Neural cell (in vitro differentiated cells): ENCODE measurements at regions not wholly inside any gene's neighbourhood (a gene's known extent, or its start where the extent isn't known, plus 50 kb on each side); places are given as distances from the start of the nearest gene placed in this dataset.

Experiments used
- H2AFZ ChIP-seq: fragments of 200-600, 300-800 bp; sonication (generic), shearing (Covaris generic); 2 replicates; pipeline ENCODE4 v1.6.0; 2014; ENCODE audit warnings: low read depth, mild to moderate bottlenecking, antibody characterized with exemption, low read length, moderate library complexity
- H3F3A ChIP-seq: fragments of 200-600 bp; shearing (Covaris generic); 2 replicates; pipeline ENCODE4 v1.6.1; 2016; ENCODE audit warnings: mild to moderate bottlenecking, moderate library complexity, mixed read lengths, antibody characterized with exemption, low read length; ENCODE audit not compliant: insufficient read depth, poor library complexity, severe bottlenecking
- H3K27ac ChIP-seq: fragments of 200-600, 300-800 bp; sonication (generic), shearing (Covaris generic); 2 replicates; pipeline ENCODE4 v1.5.1; 2014; ENCODE audit warnings: mild to moderate bottlenecking, low read length, moderate library complexity
- H3K27me3 ChIP-seq: fragments of 300-800, 200-600 bp; sonication (generic), shearing (Covaris generic); 2 replicates; pipeline ENCODE4 v1.6.0; 2014; ENCODE audit warnings: mild to moderate bottlenecking, low read depth, low read length, moderate library complexity; ENCODE audit not compliant: insufficient read depth
- H3K36me3 ChIP-seq: fragments of 300-800, 200-600 bp; sonication (generic), shearing (Covaris generic); 2 replicates; pipeline ENCODE4 v1.5.1; 2014; ENCODE audit warnings: mild to moderate bottlenecking, antibody characterized with exemption, low read length, moderate library complexity; ENCODE audit not compliant: insufficient read depth
- H3K4me2 ChIP-seq: fragments of 300-800, 200-600 bp; sonication (generic), shearing (Covaris generic); 2 replicates; pipeline ENCODE4 v1.6.0; 2014; ENCODE audit warnings: mild to moderate bottlenecking, low read length
- H3K4me3 ChIP-seq: fragments of 300-800, 200-600 bp; sonication (generic), shearing (Covaris generic); 2 replicates; pipeline ENCODE4 v1.5.1; 2014; ENCODE audit warnings: mild to moderate bottlenecking, low read length, moderate library complexity
- H3K79me2 ChIP-seq: fragments of 200-600 bp; shearing (Covaris generic); replicated peaks from 2 replicates; pipeline ENCODE4 v1.6.0; 2014; ENCODE audit warnings: mild to moderate bottlenecking, low read length, moderate library complexity; ENCODE audit not compliant: insufficient read depth
- H3K9ac ChIP-seq: fragments of 300-800, 200-600 bp; sonication (generic), shearing (Covaris generic); 2 replicates; pipeline ENCODE4 v1.6.1; 2016; ENCODE audit warnings: mild to moderate bottlenecking, low read length, mixed read lengths
- H3K9me2 ChIP-seq: fragments of 200-600 bp; shearing (Covaris generic); 2 replicates; pipeline ENCODE4 v1.6.1; 2016; ENCODE audit warnings: mild to moderate bottlenecking, low read length, mixed read lengths; ENCODE audit not compliant: insufficient read depth
- H3K9me3 ChIP-seq: fragments of 200-600, 300-800 bp; sonication (generic), shearing (Covaris generic); 2 replicates; pipeline ENCODE4 v1.6.1; 2016; ENCODE audit warnings: mild to moderate bottlenecking, mixed run types, low read length, moderate library complexity, mixed read lengths
- H4K20me1 ChIP-seq: fragments of 200-600 bp; shearing (Covaris generic); 2 replicates; pipeline ENCODE4 v1.6.1; 2016; ENCODE audit warnings: mild to moderate bottlenecking, mixed run types; ENCODE audit not compliant: insufficient read depth
- EP300 ChIP-seq: fragments of 450-650 bp; conservative IDR thresholded peaks from 2 replicates; pipeline ENCODE4 v1.6.1; 2014; ENCODE audit warnings: antibody characterized with exemption, mild to moderate bottlenecking, moderate library complexity; ENCODE audit not compliant: poor library complexity, severe bottlenecking
- EZH2 ChIP-seq: fragments of 200-600, 300-800 bp; shearing (Covaris generic), sonication (generic); IDR thresholded peaks from 2 replicates; pipeline ENCODE4 v1.6.1; 2014; ENCODE audit warnings: antibody characterized with exemption, low read length, borderline replicate concordance, mild to moderate bottlenecking; ENCODE audit not compliant: insufficient read depth, poor library complexity, severe bottlenecking
- MXI1 ChIP-seq: fragments of 450-650 bp; conservative IDR thresholded peaks from 2 replicates; pipeline ENCODE4 v1.6.1; 2014; ENCODE audit warnings: antibody characterized with exemption, mild to moderate bottlenecking; ENCODE audit not compliant: poor library complexity, severe bottlenecking
- POLR2AphosphoS5 ChIP-seq: IDR thresholded peaks from 2 replicates; pipeline ENCODE4 v1.6.1; 2012
- RAD21 ChIP-seq: fragments of 450-650 bp; conservative IDR thresholded peaks from 2 replicates; pipeline ENCODE4 v1.6.1; 2014; ENCODE audit warnings: antibody characterized with exemption, mild to moderate bottlenecking, moderate library complexity
- REST ChIP-seq: IDR thresholded peaks from 2 replicates; pipeline ENCODE4 v1.6.1; 2012; ENCODE audit warnings: borderline replicate concordance
- SMC3 ChIP-seq: fragments of 450-650 bp; conservative IDR thresholded peaks from 2 replicates; pipeline ENCODE4 v1.6.1; 2014; ENCODE audit warnings: antibody characterized with exemption, mild to moderate bottlenecking, moderate library complexity; ENCODE audit not compliant: poor library complexity
- TAF1 ChIP-seq: IDR thresholded peaks from 2 replicates; pipeline ENCODE4 v1.6.1; 2012; ENCODE audit warnings: low read depth
- TF ChIP-seq, protein P1 (sequence below): fragments of 450-650 bp; IDR thresholded peaks from 2 replicates; pipeline ENCODE4 v1.5.1; 2014; ENCODE audit warnings: antibody characterized with exemption, mild to moderate bottlenecking, moderate library complexity; ENCODE audit not compliant: poor library complexity, severe bottlenecking

- TF ChIP-seq EZH2: no peak
- TF ChIP-seq, protein P1, sequence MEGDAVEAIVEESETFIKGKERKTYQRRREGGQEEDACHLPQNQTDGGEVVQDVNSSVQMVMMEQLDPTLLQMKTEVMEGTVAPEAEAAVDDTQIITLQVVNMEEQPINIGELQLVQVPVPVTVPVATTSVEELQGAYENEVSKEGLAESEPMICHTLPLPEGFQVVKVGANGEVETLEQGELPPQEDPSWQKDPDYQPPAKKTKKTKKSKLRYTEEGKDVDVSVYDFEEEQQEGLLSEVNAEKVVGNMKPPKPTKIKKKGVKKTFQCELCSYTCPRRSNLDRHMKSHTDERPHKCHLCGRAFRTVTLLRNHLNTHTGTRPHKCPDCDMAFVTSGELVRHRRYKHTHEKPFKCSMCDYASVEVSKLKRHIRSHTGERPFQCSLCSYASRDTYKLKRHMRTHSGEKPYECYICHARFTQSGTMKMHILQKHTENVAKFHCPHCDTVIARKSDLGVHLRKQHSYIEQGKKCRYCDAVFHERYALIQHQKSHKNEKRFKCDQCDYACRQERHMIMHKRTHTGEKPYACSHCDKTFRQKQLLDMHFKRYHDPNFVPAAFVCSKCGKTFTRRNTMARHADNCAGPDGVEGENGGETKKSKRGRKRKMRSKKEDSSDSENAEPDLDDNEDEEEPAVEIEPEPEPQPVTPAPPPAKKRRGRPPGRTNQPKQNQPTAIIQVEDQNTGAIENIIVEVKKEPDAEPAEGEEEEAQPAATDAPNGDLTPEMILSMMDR: no peak
- TF ChIP-seq RAD21: no peak
- no peak for TF ChIP-seq SMC3
- no peak for TF ChIP-seq REST
- TF ChIP-seq TAF1: no peak
- no peak for TF ChIP-seq POLR2AphosphoS5
- TF ChIP-seq EP300: no peak
- TF ChIP-seq MXI1: no peak
- no peaks in the 10 kb centered on the region for H3K27me3 ChIP-seq
Measured at GRCh38 chr5:108653201-108653600, 94.5 kb upstream of the FER start.

GRCh38 chr5:108650997-108651396, 96.7 kb upstream of the FER start:
- Histone ChIP-seq H3K9me2 (no peaks in the 10 kb centered on the region), H4K20me1 (no peaks in the 10 kb centered on the region), H3K79me2 (no peaks in the 10 kb centered on the region), H3K4me2 (no peak overlapping the region), H3K4me3 (no peak overlapping the region), H3F3A (no peaks in the 10 kb centered on the region), H3K27me3 (no peaks in the 10 kb centered on the region), H3K9me3 (no peaks in the 10 kb centered on the region), H3K9ac (no peak overlapping the region), H2AFZ (no peak overlapping the region), H3K27ac (no peak overlapping the region), H3K36me3 (no peaks in the 10 kb centered on the region)
- no peak for TF ChIP-seq POLR2AphosphoS5
- no peak for TF ChIP-seq MXI1
- no peak for TF ChIP-seq SMC3
- TF ChIP-seq REST: no peak
- no peak for TF ChIP-seq EP300
- no peak for TF ChIP-seq RAD21
- TF ChIP-seq EZH2: no peak
- TF ChIP-seq, protein P1: no peak
- TF ChIP-seq TAF1: no peak

More at GRCh38 chr5:108653201-108653600, 94.5 kb upstream of the FER start:
- Histone ChIP-seq H3K4me2 (no peak overlapping the region), H3F3A (no peaks in the 10 kb centered on the region), H3K9me2 (no peaks in the 10 kb centered on the region), H3K27ac (no peak overlapping the region), H3K9ac (no peak overlapping the region), H2AFZ (no peak overlapping the region), H3K4me3 (no peak overlapping the region), H3K36me3 (no peaks in the 10 kb centered on the region), H4K20me1 (no peaks in the 10 kb centered on the region), H3K9me3 (no peaks in the 10 kb centered on the region), H3K79me2 (no peaks in the 10 kb centered on the region)
